ENCODE measurements at regions not wholly inside any gene's neighbourhood (a gene's known extent, or its start where the extent isn't known, plus 50 kb on each side); places are given as distances from the start of the nearest gene placed in this dataset.
"Not testable (repeated sequence)": the region's sequence is repeated elsewhere in the genome, so short reads cannot be mapped to it uniquely, and the experiment has no call there.

- H3K4me1 ChIP-seq = peaks cover 14% of the 10 kb centered on the region
- no peak overlapping the region for H3K4me3 ChIP-seq
- no peaks in the 10 kb centered on the region for H3K36me3 ChIP-seq
- DNase-seq = no peak
- no peaks in the 10 kb centered on the region for H3K27me3 ChIP-seq
- 0 out of 2 replicates have a peak, but pooled peaks cover 5% of the 10 kb centered on the region for H3K9me3 ChIP-seq (replicated peaks)
- H3K27ac ChIP-seq = no peak overlapping the region
Measured at GRCh38 chr6:165186041-165186440, 123.4 kb downstream of the C6orf118 start.

GRCh38 chr6:165184192-165184979 lies 125.0 kb downstream of the C6orf118 start:
- H3K9me3 ChIP-seq (replicated peaks) = 0 out of 2 replicates have a peak, but pooled peaks cover 5% of the 10 kb centered on the region
- H3K27me3 ChIP-seq = no peaks in the 10 kb centered on the region
- H3K4me3 ChIP-seq = no peak overlapping the region
- peak overlapping the region; percentile 7; the same call in 1 of the 2 replicates for H3K27ac ChIP-seq
- peak in 1 of 2 experiments; percentile 45 for DNase-seq
- peaks cover 23% of the 10 kb centered on the region for H3K4me1 ChIP-seq
- H3K36me3 ChIP-seq = no peaks in the 10 kb centered on the region

- Histone ChIP-seq H3K9me3 (replicated peaks) (0 out of 2 replicates have a peak, but pooled peaks cover 5% of the 10 kb centered on the region), H3K27ac (no peak overlapping the region), H3K27me3 (no peaks in the 10 kb centered on the region), H3K4me3 (no peak overlapping the region), H3K4me1 (peaks cover 23% of the 10 kb centered on the region), H3K36me3 (no peaks in the 10 kb centered on the region)
- DNase-seq = no peak
Measured at GRCh38 chr6:165183496-165184140, 125.8 kb downstream of the C6orf118 start.

DNA sequence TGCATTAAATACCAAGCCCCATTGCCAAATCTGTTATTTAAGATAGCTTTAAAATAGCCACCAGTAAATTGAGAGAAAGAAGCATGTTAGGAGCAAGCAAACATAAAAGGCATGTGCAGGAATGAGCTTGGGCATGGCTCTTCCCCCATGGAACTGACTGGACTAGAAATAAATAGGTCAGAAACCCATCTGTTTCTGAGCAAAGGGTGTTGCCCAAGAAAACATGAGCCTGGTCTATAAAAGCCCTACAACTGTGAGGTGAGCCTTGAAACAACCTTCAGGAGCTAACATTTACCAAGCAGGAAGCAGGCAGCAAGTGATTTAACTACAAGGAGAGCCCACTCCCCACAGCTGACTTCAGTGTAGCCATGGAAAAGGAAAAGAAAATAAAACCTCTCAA lies 126.3 kb downstream of the C6orf118 start:
- Histone ChIP-seq H3K4me1 (peaks cover 23% of the 10 kb centered on the region), H3K4me3 (no peak overlapping the region), H3K9me3 (replicated peaks) (0 out of 2 replicates have a peak, but pooled peaks cover 5% of the 10 kb centered on the region), H3K27me3 (no peaks in the 10 kb centered on the region), H3K36me3 (no peaks in the 10 kb centered on the region), H3K27ac (no peak overlapping the region)
- no peak for DNase-seq

DNA sequence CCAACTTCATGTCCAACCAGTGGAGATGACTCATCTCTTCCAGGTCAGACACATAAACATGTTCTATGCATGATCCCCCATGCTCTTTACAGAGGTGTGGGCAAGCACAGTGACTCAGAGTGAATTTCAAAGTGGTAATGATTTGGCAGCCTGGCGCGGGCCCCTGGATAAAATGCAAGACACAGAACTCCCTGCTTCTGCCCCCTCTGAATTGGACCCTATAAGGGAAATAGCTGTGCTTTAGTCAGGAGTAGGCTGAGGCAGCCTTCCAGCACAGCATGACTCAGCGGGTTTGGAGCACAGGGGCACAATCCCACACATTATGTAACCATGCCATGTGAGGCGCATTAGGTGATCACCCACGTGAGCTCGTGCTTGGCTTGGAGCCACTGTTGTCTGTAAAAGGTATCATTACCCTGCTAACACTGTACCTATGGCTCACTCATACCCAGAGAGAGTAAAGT lies 127.4 kb downstream of the C6orf118 start:
- Histone ChIP-seq H3K27ac (no peak overlapping the region; the same call in 1 of the 2 replicates), H3K4me3 (no peak overlapping the region)

DNA sequence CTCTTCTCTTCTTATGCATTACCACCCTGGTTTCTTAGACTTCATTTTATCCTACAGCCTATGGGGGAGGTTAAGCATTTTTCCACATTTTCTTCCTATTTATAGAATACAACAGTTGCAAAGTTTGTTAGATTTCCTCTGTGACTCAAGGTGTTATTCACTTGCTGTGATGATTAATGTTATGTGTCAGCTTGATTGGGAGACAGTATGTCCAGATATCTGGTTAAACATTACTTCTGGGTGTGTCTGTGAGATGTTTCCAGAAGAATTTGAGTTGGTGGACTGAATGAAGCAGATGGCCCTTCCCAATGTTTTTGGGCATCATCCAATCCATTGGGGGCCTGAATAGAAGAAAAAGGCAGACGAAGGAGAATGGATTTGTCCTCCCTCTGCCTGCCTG lies 131.3 kb downstream of the C6orf118 start:
- no peaks in the 10 kb centered on the region for H3K36me3 ChIP-seq
- H3K4me1 ChIP-seq = peaks cover 19% of the 10 kb centered on the region
- H3K27me3 ChIP-seq = no peaks in the 10 kb centered on the region
- H3K9me3 ChIP-seq (replicated peaks) = 0 out of 2 replicates have a peak, but pooled peaks cover 5% of the 10 kb centered on the region
- no peak overlapping the region for H3K4me3 ChIP-seq
- no peak for DNase-seq
- no peak overlapping the region for H3K27ac ChIP-seq

More for the DNA sequence above, 127.4 kb downstream of the C6orf118 start:
- DNase-seq = no peak
- H3K4me1 ChIP-seq = peaks cover 23% of the 10 kb centered on the region
- H3K9me3 ChIP-seq (replicated peaks) = 0 out of 2 replicates have a peak, but pooled peaks cover 5% of the 10 kb centered on the region
- H3K36me3 ChIP-seq = no peaks in the 10 kb centered on the region
- no peaks in the 10 kb centered on the region for H3K27me3 ChIP-seq

DNA sequence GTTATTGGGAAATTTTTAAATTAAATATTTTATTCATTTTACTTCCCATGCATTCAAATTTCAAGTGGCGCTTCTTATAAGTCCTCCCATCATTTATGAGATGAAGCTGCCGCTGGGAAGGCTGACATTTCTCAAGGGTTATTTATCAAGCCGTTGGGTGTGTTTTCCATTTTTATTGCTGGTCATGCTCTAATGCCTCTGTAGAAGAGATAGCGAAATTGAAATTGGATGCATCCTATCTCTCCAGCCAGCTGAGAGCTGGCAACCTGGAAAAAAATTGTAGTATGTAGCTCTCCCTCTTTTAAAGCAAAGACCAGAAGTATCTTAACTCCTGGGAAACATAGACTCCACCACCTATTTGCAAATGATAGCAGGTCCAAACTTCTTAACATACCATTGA lies 135.9 kb downstream of the C6orf118 start:
- Histone ChIP-seq H3K27me3 (no peaks in the 10 kb centered on the region), H3K4me1 (0 out of 2 replicates have a peak, but pooled peaks cover 4% of the 10 kb centered on the region), H3K36me3 (no peaks in the 10 kb centered on the region), H3K27ac (no peak overlapping the region), H3K4me3 (no peak overlapping the region), H3K9me3 (replicated peaks) (no peaks in the 10 kb centered on the region)
- DNase-seq = no peak

GRCh38 chr6:165167861-165168260 lies 141.5 kb downstream of the C6orf118 start:
- 0 out of 2 replicates have a peak, but pooled peaks cover 2% of the 10 kb centered on the region for H3K9me3 ChIP-seq (replicated peaks)
- H3K27ac ChIP-seq = no peak overlapping the region
- no peaks in the 10 kb centered on the region for H3K36me3 ChIP-seq
- no peak overlapping the region for H3K4me3 ChIP-seq
- H3K27me3 ChIP-seq = no peaks in the 10 kb centered on the region
- DNase-seq = no peak
- peaks cover 20% of the 10 kb centered on the region for H3K4me1 ChIP-seq

- Histone ChIP-seq H3K4me3 (no peak overlapping the region), H3K4me1 (peaks cover 20% of the 10 kb centered on the region), H3K27me3 (no peaks in the 10 kb centered on the region), H3K27ac (no peak overlapping the region; the same call in 1 of the 2 replicates), H3K36me3 (no peaks in the 10 kb centered on the region), H3K9me3 (replicated peaks) (0 out of 2 replicates have a peak, but pooled peaks cover 2% of the 10 kb centered on the region)
- DNase-seq = no peak
Measured at GRCh38 chr6:165167311-165167710, 142.1 kb downstream of the C6orf118 start.

DNA sequence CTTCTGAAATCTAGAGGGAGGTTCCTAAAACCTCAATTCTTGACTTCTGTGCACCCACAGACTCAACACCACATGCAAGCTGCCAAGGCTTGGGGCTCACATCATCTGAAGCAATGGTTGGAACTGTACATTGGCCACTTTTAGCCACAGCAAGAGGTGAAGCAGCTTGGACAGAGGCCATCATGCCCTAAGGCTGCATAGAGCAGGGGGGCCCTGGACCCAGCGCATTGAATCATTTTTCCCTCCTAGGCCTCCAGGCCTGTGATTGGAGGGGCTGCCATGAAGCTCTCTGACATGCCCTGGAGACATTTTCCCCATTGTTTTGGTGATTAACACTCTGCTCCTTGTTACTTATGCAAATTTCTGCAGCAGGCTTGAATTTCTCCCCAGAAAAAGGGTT lies 145.9 kb downstream of the C6orf118 start:
- H3K27me3 ChIP-seq = no peaks in the 10 kb centered on the region
- H3K36me3 ChIP-seq = no peaks in the 10 kb centered on the region
- no peak overlapping the region for H3K27ac ChIP-seq
- H3K4me1 ChIP-seq = peaks cover 20% of the 10 kb centered on the region
- H3K4me3 ChIP-seq = no peak overlapping the region
- 0 out of 2 replicates have a peak, but pooled peaks cover 2% of the 10 kb centered on the region for H3K9me3 ChIP-seq (replicated peaks)
- no peak for DNase-seq

DNA sequence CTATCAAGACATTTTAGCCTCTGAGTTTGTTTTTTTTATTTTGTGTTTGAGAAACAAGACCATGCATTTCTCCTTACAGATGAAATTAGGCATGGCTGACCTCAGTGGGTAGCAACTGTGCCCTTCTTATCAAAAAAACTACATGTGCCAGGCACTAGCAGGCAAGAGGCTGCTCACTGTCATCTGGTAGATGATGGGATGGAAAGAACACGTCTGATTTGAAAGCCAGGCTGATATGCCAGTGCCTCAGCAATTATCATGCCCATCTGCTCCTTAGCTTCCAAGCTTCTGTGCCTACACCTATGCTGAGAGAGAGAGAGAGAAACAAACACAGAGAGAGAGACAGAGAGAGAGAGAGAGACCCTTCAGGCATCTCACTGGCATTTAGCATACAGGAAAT lies 149.9 kb downstream of the C6orf118 start:
- Histone ChIP-seq H3K36me3 (no peaks in the 10 kb centered on the region), H3K4me1 (no peaks in the 10 kb centered on the region; the same call in 1 of the 2 replicates), H3K9me3 (replicated peaks) (0 out of 2 replicates have a peak, but pooled peaks cover 2% of the 10 kb centered on the region), H3K4me3 (no peak overlapping the region), H3K27ac (no peak overlapping the region), H3K27me3 (no peaks in the 10 kb centered on the region)
- DNase-seq = no peak

GRCh38 chr6:165146456-165146855 lies 162.9 kb downstream of the C6orf118 start:
- peaks cover 7% of the 10 kb centered on the region; the same call in 1 of the 2 replicates for H3K9me3 ChIP-seq (replicated peaks)
- no peaks in the 10 kb centered on the region for H3K27me3 ChIP-seq
- no peaks in the 10 kb centered on the region for H3K36me3 ChIP-seq
- H3K4me1 ChIP-seq = peaks cover 20% of the 10 kb centered on the region
- H3K4me3 ChIP-seq = no peak overlapping the region
- H3K27ac ChIP-seq = peak overlapping the region; percentile 95
- peak; percentile 87 to 96 for DNase-seq

GRCh38 chr6:165135889-165136288 lies 173.5 kb downstream of the C6orf118 start:
- Histone ChIP-seq H3K27ac (no peak overlapping the region), H3K4me1 (no peaks in the 10 kb centered on the region), H3K27me3 (no peaks in the 10 kb centered on the region), H3K9me3 (replicated peaks) (peaks cover 10% of the 10 kb centered on the region; the same call in 1 of the 2 replicates), H3K36me3 (no peaks in the 10 kb centered on the region), H3K4me3 (no peak overlapping the region)
- no peak for DNase-seq

DNA sequence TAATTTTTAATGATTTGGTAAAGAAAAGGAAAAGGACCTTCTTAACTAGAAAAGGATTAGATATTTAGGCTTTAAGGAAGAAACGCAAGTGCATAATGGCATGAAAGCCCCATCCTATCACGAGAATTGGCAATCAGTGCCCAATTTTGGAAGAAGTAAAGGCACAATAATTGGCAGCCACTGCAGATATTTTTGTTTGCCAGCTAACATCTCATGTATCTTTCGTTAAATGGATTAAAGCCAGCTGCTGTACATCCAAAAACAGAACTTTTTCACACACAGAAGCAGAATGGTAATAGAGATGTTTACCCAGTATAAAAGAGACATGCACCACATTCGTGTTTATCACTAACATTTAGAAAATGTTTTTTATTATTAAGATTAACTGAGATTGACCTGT lies 180.3 kb downstream of the C6orf118 start:
- Histone ChIP-seq H3K9me3 (replicated peaks) (no peaks in the 10 kb centered on the region), H3K27ac (no peak overlapping the region), H3K27me3 (no peaks in the 10 kb centered on the region), H3K4me3 (no peak overlapping the region), H3K36me3 (no peaks in the 10 kb centered on the region), H3K4me1 (no peaks in the 10 kb centered on the region)
- no peak for DNase-seq

- not testable (repeated sequence) for H3K4me3 ChIP-seq; H3K36me3 ChIP-seq; H3K4me1 ChIP-seq; DNase-seq; H3K9me3 ChIP-seq (replicated peaks); H3K27ac ChIP-seq; H3K27me3 ChIP-seq
Measured at GRCh38 chr6:165127743-165128142, 181.7 kb downstream of the C6orf118 start.
